ENCODE measurements at regions not wholly inside any gene's neighbourhood (a gene's known extent, or its start where the extent isn't known, plus 50 kb on each side); places are given as distances from the start of the nearest gene placed in this dataset.

GRCh38 chr9:89661956-89662717 is 57.3 kb downstream of the GADD45G start:
- Histone ChIP-seq H3K4me1 (peaks cover 18 to 68% (median 48%) of the 10 kb centered on the region in 4 donors), H3K27ac (peak overlapping the region; percentile 78 to 89 (median 84)), H3K36me3 (no peaks in the 10 kb centered on the region), H3K9me3 (no peaks in the 10 kb centered on the region), H3K4me3 (peak overlapping the region in 2 of 4 donors; percentile 15 to 34), H3K27me3 (no peaks in the 10 kb centered on the region)
- TF ChIP-seq EP300 (IDR thresholded peaks at IDR 0.05; ENCODE audit: low read depth) = no peak
- TF ChIP-seq CTCF (IDR thresholded peaks at IDR 0.05) = no peak
- peak; percentile 53 for TF ChIP-seq POLR2A (IDR thresholded peaks at IDR 0.05)
- TF ChIP-seq POLR2AphosphoS5 (IDR thresholded peaks at IDR 0.05) = peak; percentile 48 to 67 (median 55)
- in situ Hi-C loops (cut with MboI; ENCODE audit: low pct_ligation_motif_present in 1 of 4, low pct_unique_long_range_greater_than_20kb in 1 of 4, low sequenced_read_pairs in 3 of 4) = no loop called here
- 25% methylated on average over 21 of the region's 21 CpGs; no CpG with 5 or more reads in 1 of the 2 donors for WGBS, 2 donors (ENCODE audit: low coverage in 1 of 2)
- peak; percentile 98 for DNase-seq
- intact Hi-C loops (cut with DNase I; ENCODE audit: low total_unique reads) = loop anchor here (5.0 kb wide), 1 partner anchor 60 kb away; no protein-coding TSS in a partner anchor

GRCh38 chr9:89662718-89663613 is 58.2 kb downstream of the GADD45G start:
- no peaks in the 10 kb centered on the region for H3K9me3 ChIP-seq
- intact Hi-C loops (cut with DNase I; ENCODE audit: low total_unique reads) (loop anchor here (5.0 kb wide), 1 partner anchor 61 kb away; no protein-coding TSS in a partner anchor), in situ Hi-C loops (cut with MboI; ENCODE audit: low pct_ligation_motif_present in 1 of 4, low pct_unique_long_range_greater_than_20kb in 1 of 4, low sequenced_read_pairs in 3 of 4) (no loop called here)
- no peak for DNase-seq
- TF ChIP-seq POLR2AphosphoS5 (IDR thresholded peaks at IDR 0.05) = no peak
- TF ChIP-seq CTCF (IDR thresholded peaks at IDR 0.05) = no peak
- no peak for TF ChIP-seq POLR2A (IDR thresholded peaks at IDR 0.05)
- TF ChIP-seq EP300 (IDR thresholded peaks at IDR 0.05; ENCODE audit: low read depth) = no peak
- peak overlapping the region; percentile 78 to 89 (median 84) for H3K27ac ChIP-seq
- H3K27me3 ChIP-seq = no peaks in the 10 kb centered on the region
- 67% methylated on average over 22 of the region's 22 CpGs; no CpG with 5 or more reads in 1 of the 2 donors for WGBS, 2 donors (ENCODE audit: low coverage in 1 of 2)
- H3K4me1 ChIP-seq = peaks cover 18 to 76% (median 53%) of the 10 kb centered on the region in 4 donors
- H3K4me3 ChIP-seq = no peak overlapping the region
- no peaks in the 10 kb centered on the region for H3K36me3 ChIP-seq

DNA sequence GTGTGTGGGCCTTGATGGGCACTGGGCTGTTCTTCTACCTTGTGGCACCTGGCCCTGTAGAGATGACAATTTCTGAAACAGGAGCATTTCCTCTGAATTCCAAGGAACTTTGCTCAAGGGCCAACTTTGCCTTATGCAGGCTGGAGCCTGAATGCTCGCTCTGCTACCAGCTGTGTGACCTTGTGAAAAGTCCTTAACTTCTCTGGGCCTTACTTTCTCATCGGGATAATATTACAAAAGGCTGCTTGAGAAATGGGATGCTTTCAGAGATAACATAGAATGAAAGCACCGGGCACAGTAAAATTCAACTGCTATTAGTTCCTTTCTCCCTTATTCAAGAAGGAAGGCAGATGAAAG is 58.8 kb downstream of the GADD45G start:
- intact Hi-C loops (cut with DNase I; ENCODE audit: low total_unique reads) = loop anchor here (5.0 kb wide), 1 partner anchor 61 kb away; no protein-coding TSS in a partner anchor
- in situ Hi-C loops (cut with MboI; ENCODE audit: low pct_ligation_motif_present in 1 of 4, low pct_unique_long_range_greater_than_20kb in 1 of 4, low sequenced_read_pairs in 3 of 4) = no loop called here
- Histone ChIP-seq H3K4me1 (peaks cover 16 to 79% (median 55%) of the 10 kb centered on the region in 4 donors), H3K4me3 (no peak overlapping the region), H3K9me3 (no peaks in the 10 kb centered on the region), H3K36me3 (no peaks in the 10 kb centered on the region), H3K27me3 (no peaks in the 10 kb centered on the region), H3K27ac (peak overlapping the region; percentile 78 to 89 (median 84))
- DNase-seq = no peak
- 90% methylated on average over 3 of the region's 3 CpGs; no CpG with 5 or more reads in 1 of the 2 donors for WGBS, 2 donors (ENCODE audit: low coverage in 1 of 2)
- TF ChIP-seq EP300 (IDR thresholded peaks at IDR 0.05; ENCODE audit: low read depth) = no peak
- TF ChIP-seq POLR2AphosphoS5 (IDR thresholded peaks at IDR 0.05) = no peak
- no peak for TF ChIP-seq CTCF (IDR thresholded peaks at IDR 0.05)
- no peak for TF ChIP-seq POLR2A (IDR thresholded peaks at IDR 0.05)

DNA sequence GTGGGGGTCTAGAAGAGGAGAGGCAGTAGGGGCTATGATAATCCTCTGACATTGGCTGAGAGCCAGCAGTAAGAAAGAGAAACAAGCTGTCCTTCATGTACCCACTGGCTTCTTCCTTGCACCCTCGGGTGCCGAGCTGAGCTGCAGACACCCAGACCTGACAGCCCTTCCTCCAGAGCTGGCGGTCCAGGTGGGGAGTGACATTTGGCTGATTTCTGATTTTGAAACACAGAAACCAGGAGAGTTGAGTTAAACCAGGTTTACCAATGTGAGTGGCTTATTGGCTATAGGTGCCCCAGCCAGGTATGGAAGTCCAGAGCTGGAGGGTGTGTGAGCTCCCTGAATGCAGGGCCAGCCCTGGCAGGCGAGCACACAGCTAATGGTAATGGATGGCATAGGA is 59.2 kb downstream of the GADD45G start:
- WGBS, 2 donors (ENCODE audit: low coverage in 1 of 2) = 84 to 100% methylated on average over 1 to 4 of the region's 4 CpGs
- peaks cover 13 to 78% (median 54%) of the 10 kb centered on the region in 4 donors for H3K4me1 ChIP-seq
- H3K4me3 ChIP-seq = no peak overlapping the region
- no peaks in the 10 kb centered on the region for H3K36me3 ChIP-seq
- no peaks in the 10 kb centered on the region for H3K9me3 ChIP-seq
- intact Hi-C loops (cut with DNase I; ENCODE audit: low total_unique reads) (loop anchor here (5.0 kb wide), 1 partner anchor 62 kb away; no protein-coding TSS in a partner anchor), in situ Hi-C loops (cut with MboI; ENCODE audit: low pct_ligation_motif_present in 1 of 4, low pct_unique_long_range_greater_than_20kb in 1 of 4, low sequenced_read_pairs in 3 of 4) (no loop called here)
- no peaks in the 10 kb centered on the region for H3K27me3 ChIP-seq
- H3K27ac ChIP-seq = peak overlapping the region; percentile 31 to 89 (median 80)
- no peak for TF ChIP-seq POLR2A (IDR thresholded peaks at IDR 0.05)
- DNase-seq = no peak
